ENCODE measurements at regions not wholly inside any gene's neighbourhood (a gene's known extent, or its start where the extent isn't known, plus 50 kb on each side); places are given as distances from the start of the nearest gene placed in this dataset.
"Not testable (repeated sequence)": the region's sequence is repeated elsewhere in the genome, so short reads cannot be mapped to it uniquely, and the experiment has no call there.

GRCh38 chr6:8175046-8175777 lies 72.9 kb upstream of the EEF1E1 start:
- H3K9me3 ChIP-seq (ENCODE audit: control insufficient read depth in 2 of 3, low read length in 3 of 3): no peaks in the 10 kb centered on the region
- no peak for DNase-seq
- peaks cover 0 to 26% (median 20%) of the 10 kb centered on the region in 5 donors for H3K27me3 Mint-ChIP-seq
- no peak overlapping the region for H3K27ac Mint-ChIP-seq
- H3K36me3 Mint-ChIP-seq: no peaks in the 10 kb centered on the region
- H3K9me3 Mint-ChIP-seq: peaks cover 0 to 4% (median 0%) of the 10 kb centered on the region in 11 donors
- no peak overlapping the region for H3K4me3 ChIP-seq (ENCODE audit: low read length)
- intact Hi-C loops (cut with micrococcal nuclease): no loop called here
- H3K4me3 Mint-ChIP-seq: no peak overlapping the region
- no peaks in the 10 kb centered on the region for H3K4me1 Mint-ChIP-seq
- H3K27ac ChIP-seq (ENCODE audit: low read depth, low read length): no peak overlapping the region
- ATAC-seq: no peak
- ChIA-PET POLR2A (no interaction called here), CTCF (no interaction called here)
- no peaks in the 10 kb centered on the region for H3K4me1 ChIP-seq (ENCODE audit: control insufficient read depth in 2 of 2, insufficient read depth in 2 of 2, low read length in 2 of 2)
- no peaks in the 10 kb centered on the region for H3K36me3 ChIP-seq (ENCODE audit: control insufficient read depth in 2 of 3, insufficient read depth in 3 of 3, low read length in 3 of 3)
- no peaks in the 10 kb centered on the region for H3K27me3 ChIP-seq (ENCODE audit: control insufficient read depth in 2 of 2, insufficient read depth in 2 of 2, low read length in 2 of 2)

- ChIA-PET CTCF (interaction anchor here (2.1 kb wide), 1 partner anchor 11 kb away, joined by 7 read pairs; no protein-coding TSS in a partner anchor), POLR2A (no interaction called here)
- no peak overlapping the region for H3K27ac ChIP-seq (ENCODE audit: low read depth, low read length)
- no peaks in the 10 kb centered on the region for H3K36me3 Mint-ChIP-seq
- H3K9me3 ChIP-seq (ENCODE audit: control insufficient read depth in 2 of 3, low read length in 3 of 3): no peaks in the 10 kb centered on the region
- no peak overlapping the region for H3K27ac Mint-ChIP-seq
- intact Hi-C loops (cut with micrococcal nuclease): no loop called here
- H3K27me3 ChIP-seq (ENCODE audit: control insufficient read depth in 2 of 2, insufficient read depth in 2 of 2, low read length in 2 of 2): no peaks in the 10 kb centered on the region
- H3K4me3 Mint-ChIP-seq: no peak overlapping the region
- ATAC-seq (no peak), DNase-seq (no peak)
- no peak overlapping the region for H3K4me3 ChIP-seq (ENCODE audit: low read length)
- H3K36me3 ChIP-seq (ENCODE audit: control insufficient read depth in 2 of 3, insufficient read depth in 3 of 3, low read length in 3 of 3): no peaks in the 10 kb centered on the region
- H3K4me1 ChIP-seq (ENCODE audit: control insufficient read depth in 2 of 2, insufficient read depth in 2 of 2, low read length in 2 of 2): no peaks in the 10 kb centered on the region
- H3K9me3 Mint-ChIP-seq: peaks cover 0 to 4% (median 0%) of the 10 kb centered on the region in 11 donors
- H3K27me3 Mint-ChIP-seq: peaks cover 0 to 26% (median 16%) of the 10 kb centered on the region in 5 donors
- H3K4me1 Mint-ChIP-seq: no peaks in the 10 kb centered on the region
These were observed 72.2 kb upstream of the EEF1E1 start for GRCh38 chr6:8174571-8174970.

- CTCF ChIA-PET: interaction anchor here (2.1 kb wide), 1 partner anchor 13 kb away, joined by 7 read pairs; no protein-coding TSS in a partner anchor
- H3K4me3 Mint-ChIP-seq: no peak overlapping the region
- Histone ChIP-seq H3K4me3 (ENCODE audit: low read length) (no peak overlapping the region), H3K4me1 (ENCODE audit: control insufficient read depth in 2 of 2, insufficient read depth in 2 of 2, low read length in 2 of 2) (no peaks in the 10 kb centered on the region), H3K27me3 (ENCODE audit: control insufficient read depth in 2 of 2, insufficient read depth in 2 of 2, low read length in 2 of 2) (no peaks in the 10 kb centered on the region), H3K9me3 (ENCODE audit: control insufficient read depth in 2 of 3, low read length in 3 of 3) (no peaks in the 10 kb centered on the region), H3K36me3 (ENCODE audit: control insufficient read depth in 2 of 3, insufficient read depth in 3 of 3, low read length in 3 of 3) (no peaks in the 10 kb centered on the region), H3K27ac (ENCODE audit: low read depth, low read length) (no peak overlapping the region)
- no peak for ATAC-seq
- H3K27ac Mint-ChIP-seq: no peak overlapping the region
- peaks cover 0 to 27% (median 19%) of the 10 kb centered on the region in 5 donors for H3K27me3 Mint-ChIP-seq
- peaks cover 0 to 4% (median 0%) of the 10 kb centered on the region in 11 donors for H3K9me3 Mint-ChIP-seq
- POLR2A ChIA-PET: no interaction called here
- no peaks in the 10 kb centered on the region for H3K36me3 Mint-ChIP-seq
- no peak for DNase-seq
- H3K4me1 Mint-ChIP-seq: no peaks in the 10 kb centered on the region
- intact Hi-C loops (cut with micrococcal nuclease): no loop called here
These were observed 70.2 kb upstream of the EEF1E1 start for GRCh38 chr6:8172530-8172929.

- DNase-seq (no peak), ATAC-seq (no peak)
- H3K4me1 Mint-ChIP-seq: no peaks in the 10 kb centered on the region
- Histone ChIP-seq H3K27me3 (ENCODE audit: control insufficient read depth in 2 of 2, insufficient read depth in 2 of 2, low read length in 2 of 2) (no peaks in the 10 kb centered on the region), H3K27ac (ENCODE audit: low read depth, low read length) (no peak overlapping the region), H3K4me3 (ENCODE audit: low read length) (no peak overlapping the region), H3K9me3 (ENCODE audit: control insufficient read depth in 2 of 3, low read length in 3 of 3) (no peaks in the 10 kb centered on the region), H3K36me3 (ENCODE audit: control insufficient read depth in 2 of 3, insufficient read depth in 3 of 3, low read length in 3 of 3) (no peaks in the 10 kb centered on the region), H3K4me1 (ENCODE audit: control insufficient read depth in 2 of 2, insufficient read depth in 2 of 2, low read length in 2 of 2) (no peaks in the 10 kb centered on the region)
- ChIA-PET POLR2A (no interaction called here), CTCF (no interaction called here)
- H3K4me3 Mint-ChIP-seq: no peak overlapping the region
- no peaks in the 10 kb centered on the region for H3K36me3 Mint-ChIP-seq
- no peak overlapping the region for H3K27ac Mint-ChIP-seq
- intact Hi-C loops (cut with micrococcal nuclease): no loop called here
- peaks cover 0 to 20% (median 10%) of the 10 kb centered on the region in 5 donors for H3K27me3 Mint-ChIP-seq
- peaks cover 0 to 2% (median 0%) of the 10 kb centered on the region in 11 donors for H3K9me3 Mint-ChIP-seq
These were observed 68.4 kb upstream of the EEF1E1 start for GRCh38 chr6:8170754-8171153.

GRCh38 chr6:8170245-8170644 lies 67.9 kb upstream of the EEF1E1 start:
- no peak for DNase-seq
- no peak overlapping the region for H3K27ac Mint-ChIP-seq
- H3K4me1 Mint-ChIP-seq: no peaks in the 10 kb centered on the region
- H3K27ac ChIP-seq (ENCODE audit: low read depth, low read length): no peak overlapping the region
- no peaks in the 10 kb centered on the region for H3K9me3 ChIP-seq (ENCODE audit: control insufficient read depth in 2 of 3, low read length in 3 of 3)
- peaks cover 0 to 20% (median 10%) of the 10 kb centered on the region in 5 donors for H3K27me3 Mint-ChIP-seq
- H3K4me3 Mint-ChIP-seq: no peak overlapping the region
- ChIA-PET CTCF (no interaction called here), POLR2A (no interaction called here)
- H3K27me3 ChIP-seq (ENCODE audit: control insufficient read depth in 2 of 2, insufficient read depth in 2 of 2, low read length in 2 of 2): no peaks in the 10 kb centered on the region
- no peak for ATAC-seq
- no peaks in the 10 kb centered on the region for H3K36me3 Mint-ChIP-seq
- no peaks in the 10 kb centered on the region for H3K36me3 ChIP-seq (ENCODE audit: control insufficient read depth in 2 of 3, insufficient read depth in 3 of 3, low read length in 3 of 3)
- H3K4me3 ChIP-seq (ENCODE audit: low read length): no peak overlapping the region
- no peaks in the 10 kb centered on the region for H3K4me1 ChIP-seq (ENCODE audit: control insufficient read depth in 2 of 2, insufficient read depth in 2 of 2, low read length in 2 of 2)
- intact Hi-C loops (cut with micrococcal nuclease): no loop called here
- H3K9me3 Mint-ChIP-seq: peaks cover 0 to 2% (median 0%) of the 10 kb centered on the region in 11 donors

GRCh38 chr6:8166156-8166555 lies 63.8 kb upstream of the EEF1E1 start:
- Histone ChIP-seq H3K4me1 (ENCODE audit: control insufficient read depth in 2 of 2, insufficient read depth in 2 of 2, low read length in 2 of 2) (no peaks in the 10 kb centered on the region), H3K27ac (ENCODE audit: low read depth, low read length) (no peak overlapping the region), H3K4me3 (ENCODE audit: low read length) (no peak overlapping the region), H3K9me3 (ENCODE audit: control insufficient read depth in 2 of 3, low read length in 3 of 3) (no peaks in the 10 kb centered on the region), H3K27me3 (ENCODE audit: control insufficient read depth in 2 of 2, insufficient read depth in 2 of 2, low read length in 2 of 2) (no peaks in the 10 kb centered on the region), H3K36me3 (ENCODE audit: control insufficient read depth in 2 of 3, insufficient read depth in 3 of 3, low read length in 3 of 3) (no peaks in the 10 kb centered on the region)
- CTCF ChIA-PET: no interaction called here
- no peaks in the 10 kb centered on the region for H3K36me3 Mint-ChIP-seq
- H3K9me3 Mint-ChIP-seq: peaks cover 0 to 6% (median 3%) of the 10 kb centered on the region in 11 donors
- no peaks in the 10 kb centered on the region for H3K4me1 Mint-ChIP-seq
- intact Hi-C loops (cut with micrococcal nuclease): no loop called here
- no peak overlapping the region for H3K27ac Mint-ChIP-seq
- POLR2A ChIA-PET: no interaction called here
- DNase-seq (no peak), ATAC-seq (no peak)
- H3K4me3 Mint-ChIP-seq: no peak overlapping the region
- peaks cover 0 to 20% (median 6%) of the 10 kb centered on the region in 5 donors for H3K27me3 Mint-ChIP-seq

GRCh38 chr6:8165008-8165407 lies 62.7 kb upstream of the EEF1E1 start:
- H3K36me3 ChIP-seq (ENCODE audit: control insufficient read depth in 2 of 3, insufficient read depth in 3 of 3, low read length in 3 of 3); H3K27ac Mint-ChIP-seq; H3K4me3 Mint-ChIP-seq; H3K4me1 ChIP-seq (ENCODE audit: control insufficient read depth in 2 of 2, insufficient read depth in 2 of 2, low read length in 2 of 2); H3K27ac ChIP-seq (ENCODE audit: low read depth, low read length); H3K9me3 Mint-ChIP-seq; intact Hi-C loops (cut with micrococcal nuclease); ATAC-seq; POLR2A ChIA-PET; H3K4me1 Mint-ChIP-seq; CTCF ChIA-PET; H3K36me3 Mint-ChIP-seq; H3K27me3 ChIP-seq (ENCODE audit: control insufficient read depth in 2 of 2, insufficient read depth in 2 of 2, low read length in 2 of 2); DNase-seq; H3K9me3 ChIP-seq (ENCODE audit: control insufficient read depth in 2 of 3, low read length in 3 of 3); H3K4me3 ChIP-seq (ENCODE audit: low read length): not testable (repeated sequence)
- H3K27me3 Mint-ChIP-seq: peaks cover 0 to 20% (median 7%) of the 10 kb centered on the region in 5 donors
